ENCODE measurements at regions not wholly inside any gene's neighbourhood (a gene's known extent, or its start where the extent isn't known, plus 50 kb on each side); places are given as distances from the start of the nearest gene placed in this dataset.
"Not testable (repeated sequence)": the region's sequence is repeated elsewhere in the genome, so short reads cannot be mapped to it uniquely, and the experiment has no call there.

GRCh38 chr5:121008041-121008440, 543.9 kb downstream of the PRR16 start:
- DNase-seq, result no peak

GRCh38 chr5:121009058-121009457, 545.0 kb downstream of the PRR16 start:
- DNase-seq, result no peak

- DNase-seq, result no peak
Measured at GRCh38 chr5:121018004-121018403, 553.9 kb downstream of the PRR16 start.

- no peak for DNase-seq
Measured at GRCh38 chr5:121019106-121019505, 555.0 kb downstream of the PRR16 start.

GRCh38 chr5:121019734-121020133, 555.6 kb downstream of the PRR16 start:
- DNase-seq, result no peak

GRCh38 chr5:121021681-121022080, 557.6 kb downstream of the PRR16 start:
- no peak for DNase-seq

- no peak for DNase-seq
Measured at GRCh38 chr5:121024416-121025311, 560.6 kb downstream of the PRR16 start.

- DNase-seq, result no peak
Measured at GRCh38 chr5:121025671-121026070, 561.6 kb downstream of the PRR16 start.

GRCh38 chr5:121027636-121028035, 563.5 kb downstream of the PRR16 start:
- DNase-seq, result no peak

- DNase-seq, result no peak
Measured at GRCh38 chr5:121029536-121030245, 565.6 kb downstream of the PRR16 start.

- no peak for DNase-seq
Measured at GRCh38 chr5:121031491-121031890, 567.4 kb downstream of the PRR16 start.

GRCh38 chr5:121033334-121033733, 569.2 kb downstream of the PRR16 start:
- DNase-seq, result no peak

- DNase-seq, result no peak
Measured at GRCh38 chr5:121038438-121038837, 574.3 kb downstream of the PRR16 start.

GRCh38 chr5:121049971-121050370, 585.9 kb downstream of the PRR16 start:
- DNase-seq, result no peak

- DNase-seq, result no peak
Measured at GRCh38 chr5:121053055-121053985, 589.2 kb downstream of the PRR16 start.

GRCh38 chr5:121055586-121055985, 591.5 kb downstream of the PRR16 start:
- DNase-seq, result no peak

- not testable (repeated sequence) for DNase-seq
Measured at GRCh38 chr5:121064241-121064640, 600.1 kb downstream of the PRR16 start.

GRCh38 chr5:121086671-121087070, 622.6 kb downstream of the PRR16 start:
- no peak for DNase-seq

GRCh38 chr5:121087560-121087959, 623.5 kb downstream of the PRR16 start:
- no peak for DNase-seq

- peak in 1 of 4 experiments; percentile 18 for DNase-seq
Measured at GRCh38 chr5:121088341-121088740, 624.2 kb downstream of the PRR16 start.

GRCh38 chr5:121090822-121091221, 626.7 kb downstream of the PRR16 start:
- DNase-seq, result no peak

- no peak for DNase-seq
Measured at GRCh38 chr5:121100931-121101330, 636.8 kb downstream of the PRR16 start.

GRCh38 chr5:121105921-121106320, 641.8 kb downstream of the PRR16 start:
- DNase-seq, result no peak

All from suppressor macrophage (primary cell).